G401 (cell line): ENCODE measurements at regions not wholly inside any gene's neighbourhood (a gene's known extent, or its start where the extent isn't known, plus 50 kb on each side); places are given as distances from the start of the nearest gene placed in this dataset.
A peak's percentile ranks its signal among the peaks of the same experiment; 100 is the strongest.
"Not testable (repeated sequence)": the region's sequence is repeated elsewhere in the genome, so short reads cannot be mapped to it uniquely, and the experiment has no call there.

ENCODE experiments used
- DNase-seq: peaks from one replicate; pipeline ENCODE4 v3.0.0-alpha.2; 2015; ENCODE audit warnings: low spot score
- in situ Hi-C: cut with HindIII; loops from 2 replicates; pipeline ENCODE4 v1.10.0; 2016; ENCODE audit warnings: low sequenced_read_pairs, mixed read lengths

- DNase-seq, result no peak
Measured at GRCh38 chr10:44706745-44707144, 204.4 kb upstream of the TMEM72 start.

DNA sequence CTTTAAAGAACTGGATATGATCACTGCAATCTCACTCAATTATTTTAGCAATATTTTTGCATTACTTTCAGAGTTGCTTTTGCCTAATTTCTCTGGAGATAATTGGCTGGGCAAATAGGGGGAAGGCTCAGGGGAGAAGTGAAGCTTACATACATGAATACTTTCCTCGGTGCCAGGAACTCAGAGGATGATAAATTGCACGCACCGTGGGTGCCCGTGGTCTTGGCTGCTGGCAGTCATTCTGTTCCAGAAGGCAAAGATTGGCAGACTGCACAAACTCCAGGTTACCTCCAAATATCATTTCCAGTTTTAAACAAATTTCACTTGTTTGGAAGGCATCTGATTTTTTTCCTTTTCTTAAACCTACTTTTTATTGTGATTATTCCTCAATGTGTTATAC is 197.8 kb upstream of the TMEM72 start:
- DNase-seq, result peak; percentile 79
- in situ Hi-C loops, result no loop called here

More at GRCh38 chr10:44706745-44707144, 204.4 kb upstream of the TMEM72 start:
- in situ Hi-C loops, result no loop called here

GRCh38 chr10:44714451-44714850 is 196.7 kb upstream of the TMEM72 start:
- in situ Hi-C loops, result no loop called here
- DNase-seq, result no peak

GRCh38 chr10:44715136-44715535 is 196.0 kb upstream of the TMEM72 start:
- in situ Hi-C loops, result no loop called here
- no peak for DNase-seq

GRCh38 chr10:44716470-44717015 is 194.6 kb upstream of the TMEM72 start:
- DNase-seq, result no peak
- in situ Hi-C loops, result no loop called here

DNA sequence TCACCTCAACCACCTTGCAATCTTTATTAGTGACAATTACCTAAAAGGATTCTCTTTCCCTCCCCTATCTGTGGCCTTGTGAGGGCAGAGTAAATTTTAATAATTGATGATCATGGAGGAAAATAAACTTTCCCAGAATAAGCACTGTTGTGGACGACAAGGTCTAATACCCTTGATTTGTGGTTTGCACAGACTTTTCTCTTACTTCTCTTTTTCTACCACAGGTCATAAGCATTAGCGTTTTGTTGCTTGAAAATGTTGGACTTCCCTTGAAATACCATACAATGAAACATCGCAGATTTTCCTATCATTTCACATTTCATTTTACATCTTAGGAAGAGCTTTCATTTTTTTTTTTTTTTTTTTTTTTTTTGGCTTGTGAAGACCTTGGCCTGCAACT is 188.1 kb upstream of the TMEM72 start:
- in situ Hi-C loops, result no loop called here
- no peak for DNase-seq

GRCh38 chr10:44723619-44724325 is 187.4 kb upstream of the TMEM72 start:
- in situ Hi-C loops, result no loop called here
- DNase-seq, result no peak

GRCh38 chr10:44724415-44725174 is 186.5 kb upstream of the TMEM72 start:
- in situ Hi-C loops, result no loop called here
- DNase-seq, result no peak

GRCh38 chr10:44725404-44725803 is 185.7 kb upstream of the TMEM72 start:
- in situ Hi-C loops, result no loop called here
- DNase-seq, result no peak

DNA sequence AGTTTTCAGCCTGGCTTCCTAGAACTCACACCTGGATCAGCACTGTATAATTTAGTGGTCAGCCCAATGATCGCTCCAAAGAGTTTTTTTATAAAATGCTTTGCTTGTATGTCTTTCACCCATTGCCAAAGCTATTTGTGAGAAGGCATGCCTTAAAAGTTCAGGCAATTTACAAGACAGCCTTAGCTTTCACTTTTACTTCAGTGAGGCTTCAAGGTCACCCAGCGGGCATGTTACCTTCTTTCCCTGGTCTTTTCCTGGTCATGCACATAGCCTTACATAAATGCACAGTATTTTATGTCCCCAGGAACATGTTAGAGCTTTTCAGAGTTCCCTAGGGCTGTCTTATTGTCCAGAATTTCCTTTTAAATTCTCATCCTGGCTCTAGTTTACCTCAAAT is 179.9 kb upstream of the TMEM72 start:
- in situ Hi-C loops, result no loop called here
- no peak for DNase-seq

DNA sequence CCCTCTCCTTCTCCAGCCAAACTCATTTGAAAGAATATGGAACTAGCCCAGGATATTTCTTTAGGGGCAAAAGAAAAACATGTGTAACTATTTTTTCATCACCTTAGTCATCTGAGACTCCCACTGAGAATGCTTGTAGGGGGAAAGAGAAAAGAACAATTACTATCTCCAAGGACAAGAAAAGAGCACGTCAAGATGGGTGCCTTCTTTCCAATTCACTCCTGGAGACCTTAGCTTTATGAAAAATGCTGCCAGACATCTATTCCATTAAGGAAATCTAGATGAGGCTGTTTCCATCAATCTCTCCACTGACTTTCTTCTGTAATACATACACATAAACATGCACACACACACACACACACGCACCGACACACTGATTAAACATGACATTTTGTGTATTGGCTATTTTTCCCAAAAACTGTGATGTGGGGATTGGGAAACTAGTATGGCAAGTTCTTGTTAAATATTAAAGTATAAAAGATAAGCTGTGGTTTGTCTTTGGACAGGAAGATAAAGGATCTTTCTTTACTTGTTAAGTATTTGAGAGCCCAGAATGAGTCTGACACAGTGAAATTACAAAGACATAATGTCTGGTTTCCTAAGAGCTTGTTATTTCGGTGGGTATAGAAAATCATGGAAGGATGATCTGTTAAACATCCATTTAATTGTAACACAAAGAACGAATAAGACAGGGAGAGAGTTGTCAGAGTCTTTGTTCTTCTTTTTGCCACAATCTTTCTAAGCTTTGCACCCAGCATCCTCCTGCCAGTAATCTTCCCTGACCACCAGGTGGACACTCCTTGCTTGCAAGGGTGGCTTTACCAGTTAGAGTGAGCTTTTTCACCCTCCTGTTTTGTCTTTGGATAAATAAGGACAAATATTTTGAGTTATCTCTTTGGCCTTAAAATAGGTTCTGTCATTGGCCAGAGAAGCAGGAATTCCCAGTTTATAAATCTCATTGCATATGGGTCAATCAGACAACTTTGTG is 177.3 kb upstream of the TMEM72 start:
- DNase-seq, result no peak
- in situ Hi-C loops, result no loop called here

DNA sequence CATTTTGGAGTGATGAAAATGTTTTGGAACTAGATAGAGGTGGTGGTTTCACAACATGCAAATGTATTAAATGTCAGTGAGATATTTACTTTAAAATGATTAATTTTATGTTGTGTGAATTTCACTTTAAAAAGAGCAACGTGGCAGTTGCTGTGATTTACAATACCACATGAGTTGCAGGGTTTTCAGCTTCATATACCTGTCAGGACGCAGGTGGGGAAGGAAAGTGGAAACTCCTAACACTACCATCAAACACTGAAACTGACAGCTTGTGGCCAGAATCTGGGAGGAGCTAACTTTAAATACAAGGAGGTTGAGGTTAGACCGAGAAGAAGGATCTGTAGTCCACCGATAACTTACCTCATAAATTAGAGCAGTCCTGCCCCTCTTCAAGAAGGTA is 168.9 kb upstream of the TMEM72 start:
- in situ Hi-C loops, result no loop called here
- no peak for DNase-seq

DNA sequence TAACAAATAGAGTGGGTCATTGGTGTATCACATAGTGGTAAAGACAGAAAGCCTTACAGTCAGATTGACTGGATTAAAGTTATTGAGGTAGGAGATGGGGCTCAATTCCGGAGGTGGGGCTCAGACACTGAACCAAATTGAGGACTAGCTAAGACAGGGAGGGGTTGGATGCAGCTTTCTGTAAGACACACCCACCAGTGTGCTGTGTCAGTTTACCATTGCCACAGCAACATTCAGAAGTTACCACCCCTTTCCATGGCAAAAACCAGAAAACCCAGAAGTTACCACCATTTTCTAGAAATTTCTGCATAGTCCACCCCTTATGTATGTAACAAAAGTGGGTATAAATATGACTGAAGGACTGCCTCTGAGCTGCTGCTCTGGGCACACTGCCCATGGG is 167.6 kb upstream of the TMEM72 start:
- in situ Hi-C loops, result no loop called here
- DNase-seq, result no peak

DNA sequence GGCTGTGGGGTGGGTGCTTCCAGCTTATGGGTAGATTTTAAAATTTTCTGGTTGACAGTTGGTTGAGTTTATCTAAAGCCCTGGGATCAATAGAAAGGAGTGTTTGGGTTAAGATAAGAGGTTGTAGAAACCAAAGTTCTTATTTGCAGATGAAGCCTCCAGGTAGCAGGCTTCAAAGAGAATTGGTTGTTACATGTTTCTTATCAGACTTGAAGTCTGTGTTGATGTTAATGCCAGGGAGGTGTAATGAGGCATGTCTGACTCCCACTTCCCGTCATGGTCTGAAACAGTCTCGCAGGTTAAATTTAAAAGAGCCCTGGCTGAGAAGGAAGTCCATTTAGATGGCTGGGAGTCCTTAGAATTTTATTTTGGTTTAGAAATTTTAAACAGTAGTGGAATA is 165.2 kb upstream of the TMEM72 start:
- no peak for DNase-seq
- in situ Hi-C loops, result no loop called here

- no peak for DNase-seq
- in situ Hi-C loops, result no loop called here
Measured at GRCh38 chr10:44747593-44748172, 163.5 kb upstream of the TMEM72 start.

- no peak for DNase-seq
- in situ Hi-C loops, result no loop called here
Measured at GRCh38 chr10:44749151-44749550, 162.0 kb upstream of the TMEM72 start.

DNA sequence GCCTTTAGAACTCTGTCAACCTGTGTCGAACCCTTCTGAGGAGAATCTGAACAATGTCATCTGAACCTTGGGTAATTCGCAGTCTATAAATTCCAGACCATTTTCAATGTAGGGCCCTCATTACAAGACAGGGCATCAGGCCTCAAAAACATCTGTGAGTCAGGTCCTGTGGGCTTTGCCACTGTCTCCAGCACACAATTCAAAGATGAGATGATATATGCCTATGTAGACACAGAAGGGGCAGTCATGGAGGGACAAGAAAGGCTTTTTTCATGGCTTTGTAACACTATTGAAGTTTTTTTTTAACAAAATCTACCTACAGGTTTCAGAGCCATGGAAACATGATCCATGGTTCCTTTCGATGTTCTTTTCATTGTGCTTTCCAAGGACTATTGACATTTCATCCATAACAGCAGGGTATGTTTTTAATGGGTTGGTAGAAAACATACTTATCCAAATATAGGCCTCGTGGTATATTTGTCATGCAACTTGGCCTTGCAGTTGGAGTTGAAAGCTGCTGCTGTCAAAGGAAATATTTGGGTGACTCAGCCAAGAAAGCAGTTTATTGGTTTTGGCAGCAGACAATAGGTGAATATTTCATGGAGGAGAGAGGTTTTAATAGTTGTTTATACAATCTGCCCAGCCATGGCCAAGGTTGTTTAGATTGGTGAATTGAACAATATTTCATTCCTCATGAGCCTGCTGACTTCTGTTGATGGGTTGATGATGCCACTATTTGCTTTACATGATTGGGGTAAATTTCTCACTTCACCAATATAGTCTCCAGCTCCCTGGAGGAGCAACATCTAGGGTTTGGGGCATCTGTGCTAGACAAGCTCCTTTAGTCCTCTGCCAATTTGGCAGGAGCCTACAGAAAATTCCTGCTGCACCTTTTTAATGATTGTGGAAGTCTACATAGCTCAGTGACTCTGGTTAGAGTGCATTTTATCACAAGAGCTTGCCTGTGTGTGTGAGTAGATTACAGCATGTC is 158.4 kb upstream of the TMEM72 start:
- in situ Hi-C loops, result no loop called here
- no peak for DNase-seq

GRCh38 chr10:44754355-44754754 is 156.8 kb upstream of the TMEM72 start:
- DNase-seq, in situ Hi-C loops: not testable (repeated sequence)
